ENCODE measurements at regions not wholly inside any gene's neighbourhood (a gene's known extent, or its start where the extent isn't known, plus 50 kb on each side); places are given as distances from the start of the nearest gene placed in this dataset.

- TF ChIP-seq POLR2A (IDR thresholded peaks at IDR 0.05) (no peak), POLR2AphosphoS5 (IDR thresholded peaks at IDR 0.05) (no peak)
- TF ChIP-seq, protein P1, sequence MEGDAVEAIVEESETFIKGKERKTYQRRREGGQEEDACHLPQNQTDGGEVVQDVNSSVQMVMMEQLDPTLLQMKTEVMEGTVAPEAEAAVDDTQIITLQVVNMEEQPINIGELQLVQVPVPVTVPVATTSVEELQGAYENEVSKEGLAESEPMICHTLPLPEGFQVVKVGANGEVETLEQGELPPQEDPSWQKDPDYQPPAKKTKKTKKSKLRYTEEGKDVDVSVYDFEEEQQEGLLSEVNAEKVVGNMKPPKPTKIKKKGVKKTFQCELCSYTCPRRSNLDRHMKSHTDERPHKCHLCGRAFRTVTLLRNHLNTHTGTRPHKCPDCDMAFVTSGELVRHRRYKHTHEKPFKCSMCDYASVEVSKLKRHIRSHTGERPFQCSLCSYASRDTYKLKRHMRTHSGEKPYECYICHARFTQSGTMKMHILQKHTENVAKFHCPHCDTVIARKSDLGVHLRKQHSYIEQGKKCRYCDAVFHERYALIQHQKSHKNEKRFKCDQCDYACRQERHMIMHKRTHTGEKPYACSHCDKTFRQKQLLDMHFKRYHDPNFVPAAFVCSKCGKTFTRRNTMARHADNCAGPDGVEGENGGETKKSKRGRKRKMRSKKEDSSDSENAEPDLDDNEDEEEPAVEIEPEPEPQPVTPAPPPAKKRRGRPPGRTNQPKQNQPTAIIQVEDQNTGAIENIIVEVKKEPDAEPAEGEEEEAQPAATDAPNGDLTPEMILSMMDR (IDR thresholded peaks at IDR 0.05), result no peak
Observed at GRCh38 chr21:23020969-23021368, 2022.8 kb downstream of the NCAM2 start.

All from upper lobe of left lung (tissue), 4 donors.